ENCODE measurements at regions not wholly inside any gene's neighbourhood (a gene's known extent, or its start where the extent isn't known, plus 50 kb on each side); places are given as distances from the start of the nearest gene placed in this dataset.
"Not testable (repeated sequence)": the region's sequence is repeated elsewhere in the genome, so short reads cannot be mapped to it uniquely, and the experiment has no call there.

DNA sequence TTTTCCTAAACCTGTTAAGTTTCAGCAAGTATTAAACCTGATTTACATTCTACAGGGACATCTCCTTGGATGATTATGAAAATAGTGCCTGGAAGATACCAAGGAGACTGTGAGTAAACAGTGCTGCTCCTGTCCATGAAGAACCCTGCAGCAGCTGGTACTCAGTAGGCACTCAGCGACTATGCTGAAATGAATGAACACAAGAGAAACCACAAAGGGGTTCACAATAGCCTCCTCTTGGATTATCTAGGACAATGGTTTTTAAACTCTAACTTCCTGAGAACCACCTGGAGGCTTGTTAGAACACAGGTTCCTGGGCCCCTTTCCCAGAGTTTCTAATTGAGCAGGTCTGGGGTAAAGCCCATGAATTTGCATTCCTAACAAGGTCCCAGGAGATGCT is 488.4 kb upstream of the UBE2E2 start:
- DNase-seq = no peak

- no peak for DNase-seq
Measured at GRCh38 chr3:22720596-22720995, 482.5 kb upstream of the UBE2E2 start.

GRCh38 chr3:22724420-22724819 is 478.7 kb upstream of the UBE2E2 start:
- no peak for DNase-seq

- DNase-seq = peak; percentile 52
Measured at GRCh38 chr3:22728406-22728805, 474.7 kb upstream of the UBE2E2 start.

GRCh38 chr3:22729212-22729611 is 473.9 kb upstream of the UBE2E2 start:
- DNase-seq = no peak

DNA sequence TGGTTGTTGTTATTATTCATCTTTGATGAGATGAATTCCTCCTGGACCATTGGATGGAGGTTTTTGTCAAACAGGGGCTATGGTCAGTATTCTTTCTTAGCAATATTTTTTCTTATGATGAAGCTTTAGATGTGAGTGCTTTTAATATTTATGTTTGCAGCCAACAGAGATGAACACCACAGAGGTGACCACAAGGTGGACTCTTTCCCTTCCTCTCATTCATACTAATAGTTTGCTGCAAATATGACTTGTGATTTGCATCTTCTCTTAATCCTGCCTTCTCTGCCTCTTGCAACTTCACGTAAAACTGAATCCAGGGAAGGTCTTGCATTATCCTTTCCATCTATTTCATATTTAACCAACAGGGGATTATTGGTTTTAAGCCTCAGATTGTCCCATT is 473.1 kb upstream of the UBE2E2 start:
- DNase-seq = peak; percentile 5

DNA sequence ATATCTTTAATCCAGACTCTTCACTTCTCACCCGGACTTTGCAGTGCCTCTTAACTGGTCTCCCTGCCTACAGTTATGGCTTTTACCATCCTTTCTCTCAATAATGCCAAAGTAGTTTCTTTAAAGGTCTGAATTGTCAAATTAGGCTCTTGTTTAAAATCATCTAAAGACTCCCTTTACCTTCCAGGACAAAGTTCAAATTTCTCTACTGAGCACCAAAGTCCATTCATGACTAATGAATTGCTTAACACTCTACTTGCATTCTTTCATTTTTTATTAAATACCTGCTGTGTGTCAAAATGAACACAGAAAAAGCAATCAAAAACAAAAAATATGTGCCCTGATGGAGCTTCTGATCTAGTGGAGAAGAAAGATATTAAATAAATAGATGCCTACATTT is 472.4 kb upstream of the UBE2E2 start:
- no peak for DNase-seq

DNA sequence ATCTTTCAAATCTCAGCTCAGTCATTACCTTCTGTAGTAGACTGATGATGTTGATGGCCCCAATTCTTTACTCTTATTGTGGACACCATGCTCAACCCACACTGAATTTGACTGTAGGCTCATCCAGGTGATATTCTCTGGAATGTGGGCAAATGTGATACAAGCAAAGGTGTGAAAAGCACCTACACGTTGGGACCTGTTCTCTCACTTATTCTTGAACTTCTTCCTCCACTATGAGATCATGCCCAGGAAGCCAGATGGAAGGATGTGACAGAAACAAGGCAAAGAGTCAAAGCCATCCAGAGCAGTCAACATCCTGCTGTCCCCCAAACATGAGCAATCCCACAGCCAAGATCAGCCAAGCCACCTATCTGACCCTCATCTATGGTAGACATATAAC is 471.2 kb upstream of the UBE2E2 start:
- no peak for DNase-seq

DNA sequence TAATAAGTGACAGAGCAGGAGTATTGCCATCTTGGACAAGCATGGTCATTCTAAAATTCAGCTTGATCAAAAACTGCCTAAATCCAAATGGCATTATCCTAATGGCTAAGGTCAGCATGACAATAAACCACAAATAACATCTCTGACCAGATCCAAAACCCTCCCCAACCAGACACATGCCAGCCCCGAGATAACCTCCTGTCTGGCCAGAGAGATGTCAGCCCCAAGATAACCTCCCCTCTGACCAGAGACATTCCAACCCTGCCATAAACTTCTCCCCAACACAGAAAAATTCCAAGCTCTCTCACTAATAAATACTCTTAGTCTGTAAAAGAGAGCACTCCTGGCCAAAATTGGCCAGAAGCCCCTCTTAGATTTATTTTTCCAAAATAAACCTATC is 470.5 kb upstream of the UBE2E2 start:
- no peak for DNase-seq

DNA sequence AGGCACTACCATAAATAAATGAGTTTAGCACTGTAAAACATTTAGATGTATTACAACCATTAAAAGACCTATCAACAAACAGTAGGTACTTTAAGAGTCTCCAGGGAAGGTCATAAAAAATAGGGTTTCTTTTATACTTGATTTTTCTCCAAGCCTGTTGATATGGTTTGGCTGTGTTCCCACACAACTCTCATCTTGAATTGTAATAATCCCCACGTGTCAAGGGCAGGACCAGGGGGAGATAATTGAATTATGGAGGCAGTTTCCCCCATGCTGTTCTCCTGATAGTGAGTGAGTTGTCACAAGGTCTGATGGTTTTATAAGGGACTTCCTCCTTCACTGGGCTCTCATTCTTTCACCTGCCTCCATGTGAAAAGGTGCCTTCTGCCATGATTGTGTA is 468.9 kb upstream of the UBE2E2 start:
- peak; percentile 45 for DNase-seq

GRCh38 chr3:22734756-22735155 is 468.4 kb upstream of the UBE2E2 start:
- no peak for DNase-seq

DNA sequence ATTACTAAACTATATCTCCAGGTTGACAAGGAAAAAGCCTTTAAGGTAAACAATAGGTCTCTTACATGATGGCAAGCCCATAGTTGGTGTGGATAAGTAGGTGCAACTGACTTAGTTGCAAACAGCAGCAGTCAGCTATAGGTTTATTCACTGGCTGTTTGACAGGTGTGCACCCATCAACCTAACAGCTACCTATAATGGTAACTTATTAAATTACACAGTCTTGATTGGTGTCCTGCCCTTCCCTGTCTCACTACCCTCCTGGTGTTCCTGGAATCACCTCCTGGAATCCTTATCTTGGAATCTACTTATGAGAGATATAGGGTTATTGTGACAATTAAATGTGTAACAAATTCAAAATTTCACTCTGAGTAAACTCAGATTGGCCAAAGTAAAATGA is 467.8 kb upstream of the UBE2E2 start:
- no peak for DNase-seq

- DNase-seq = not testable (repeated sequence)
Measured at GRCh38 chr3:22743386-22743785, 459.7 kb upstream of the UBE2E2 start.

DNA sequence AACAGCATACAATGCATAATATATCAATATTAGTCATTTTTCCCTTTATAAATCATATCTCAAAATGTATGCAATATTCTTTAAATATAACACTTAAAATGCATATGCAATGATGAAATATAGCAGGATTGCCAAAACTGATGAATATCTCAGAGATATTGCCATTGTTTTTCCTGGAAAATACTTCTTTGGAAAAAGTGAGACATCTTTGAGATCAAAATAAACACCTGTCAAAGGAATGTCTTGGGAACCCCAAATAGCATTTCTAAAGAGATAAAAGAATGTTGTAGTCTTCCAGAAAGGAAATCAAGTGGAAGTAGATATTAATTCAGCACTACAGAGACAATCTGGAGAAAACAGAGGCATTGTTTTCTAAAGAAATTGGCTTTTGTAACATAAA is 457.8 kb upstream of the UBE2E2 start:
- DNase-seq = no peak

DNA sequence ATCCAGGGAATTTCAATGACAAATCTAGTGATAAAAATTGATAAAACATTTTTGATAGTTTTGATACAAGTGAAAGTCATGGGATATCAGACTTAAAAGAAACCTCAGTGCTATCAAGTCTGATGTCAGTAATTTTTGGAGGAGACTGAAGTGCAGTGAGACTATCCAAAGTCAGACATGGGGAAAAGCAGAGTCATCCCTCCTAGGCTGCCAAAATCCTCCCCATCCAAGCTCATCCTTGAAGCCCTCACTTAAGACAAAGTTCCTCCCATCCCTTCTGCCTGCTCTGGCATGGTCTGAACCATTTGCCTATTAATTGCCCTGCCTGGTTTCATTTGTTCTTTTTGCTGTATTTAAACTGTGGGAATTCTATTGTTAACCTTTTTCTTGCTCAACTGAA is 456.9 kb upstream of the UBE2E2 start:
- DNase-seq = no peak

GRCh38 chr3:22748453-22749045 is 454.6 kb upstream of the UBE2E2 start:
- DNase-seq = no peak

DNA sequence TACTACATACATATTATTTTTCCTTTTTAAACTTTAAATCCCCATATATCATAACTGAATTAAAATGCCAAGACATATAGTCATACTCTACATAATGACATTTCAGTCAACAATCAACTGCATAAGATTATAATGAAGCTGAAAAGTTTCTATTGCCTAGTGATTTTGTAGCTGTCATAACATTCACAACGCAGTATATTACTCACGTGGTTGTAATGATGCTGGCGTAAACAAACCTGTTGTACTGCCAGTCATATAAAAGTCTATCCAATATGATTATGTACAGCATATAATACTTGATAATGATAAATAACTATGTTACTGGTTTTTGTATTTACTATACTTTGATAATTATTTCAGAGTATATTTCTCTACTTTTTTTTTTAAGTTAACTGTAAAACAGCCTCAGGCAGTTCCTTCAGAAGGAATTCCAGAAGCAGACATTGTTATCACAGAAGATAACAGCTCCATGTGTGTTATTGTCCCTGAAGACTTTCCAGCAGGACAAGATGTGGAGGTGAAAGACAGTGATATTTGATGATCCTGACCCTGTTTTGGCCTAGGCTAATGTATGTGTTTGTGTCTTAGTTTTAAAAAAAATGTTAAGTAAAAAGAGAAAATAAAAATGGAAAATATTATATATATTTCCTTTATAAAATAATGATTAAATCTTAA is 443.4 kb upstream of the UBE2E2 start:
- no peak for DNase-seq

GRCh38 chr3:22765679-22766078 is 437.4 kb upstream of the UBE2E2 start:
- DNase-seq = no peak

GRCh38 chr3:22777834-22778233 is 425.3 kb upstream of the UBE2E2 start:
- no peak for DNase-seq

- DNase-seq = no peak
Measured at GRCh38 chr3:22779737-22780136, 423.4 kb upstream of the UBE2E2 start.

- peak; percentile 0 for DNase-seq
Measured at GRCh38 chr3:22792533-22792932, 410.6 kb upstream of the UBE2E2 start.

DNA sequence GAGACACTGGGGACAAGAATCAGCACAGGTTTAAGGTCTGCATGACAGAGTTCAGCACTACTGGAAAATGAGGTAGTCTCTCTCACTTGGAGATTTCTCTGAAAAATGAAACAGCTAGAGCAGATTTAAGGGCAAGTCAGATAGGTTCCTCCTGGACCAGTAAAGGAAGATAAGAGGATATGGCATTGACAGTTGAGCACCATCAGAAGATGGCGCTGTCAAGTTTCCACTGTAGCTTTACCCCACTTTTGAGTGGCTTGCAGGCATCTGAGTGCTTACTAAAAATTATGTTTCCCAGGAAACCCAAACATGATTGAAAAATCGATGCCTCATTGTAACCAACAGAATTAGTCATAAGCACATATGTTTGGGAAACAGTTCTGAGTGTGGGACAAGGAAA is 407.2 kb upstream of the UBE2E2 start:
- DNase-seq = no peak

DNA sequence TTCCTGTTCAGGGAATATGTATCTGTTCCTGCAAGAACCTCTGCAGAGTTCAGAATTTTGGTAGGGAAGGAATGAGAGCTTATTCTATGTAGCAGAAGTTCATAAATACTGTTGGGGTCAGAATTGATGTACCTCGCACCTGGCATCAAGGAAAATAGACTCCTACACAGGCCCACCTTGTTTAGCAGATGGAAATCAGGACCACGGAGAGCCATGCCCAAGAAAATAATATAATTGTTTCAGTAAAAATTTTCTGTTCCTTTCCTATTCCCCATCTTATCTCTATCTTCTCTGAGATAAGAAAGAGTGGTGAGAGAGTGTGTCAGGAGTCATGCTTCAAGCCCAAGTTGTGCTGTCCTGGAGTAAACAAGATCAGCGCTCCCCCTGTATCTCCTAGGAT is 404.7 kb upstream of the UBE2E2 start:
- DNase-seq = no peak

- no peak for DNase-seq
Measured at GRCh38 chr3:22819209-22819608, 383.9 kb upstream of the UBE2E2 start.

GRCh38 chr3:22835041-22835440 is 368.1 kb upstream of the UBE2E2 start:
- no peak for DNase-seq
